Activated T-cell treated with anti-CD3 and anti-CD28 coated beads, Interleukin-2, amount 50 U/mL, for 48 hours (primary cell): ENCODE measurements at regions not wholly inside any gene's neighbourhood (a gene's known extent, or its start where the extent isn't known, plus 50 kb on each side); places are given as distances from the start of the nearest gene placed in this dataset.
A peak's percentile ranks its signal among the peaks of the same experiment; 100 is the strongest.
"Not testable (repeated sequence)": the region's sequence is repeated elsewhere in the genome, so short reads cannot be mapped to it uniquely, and the experiment has no call there.

Source experiments
- DNase-seq, 2 experiments: peaks; one replicate each; pipeline ENCODE4 v3.0.0-alpha.2; 2020

DNA sequence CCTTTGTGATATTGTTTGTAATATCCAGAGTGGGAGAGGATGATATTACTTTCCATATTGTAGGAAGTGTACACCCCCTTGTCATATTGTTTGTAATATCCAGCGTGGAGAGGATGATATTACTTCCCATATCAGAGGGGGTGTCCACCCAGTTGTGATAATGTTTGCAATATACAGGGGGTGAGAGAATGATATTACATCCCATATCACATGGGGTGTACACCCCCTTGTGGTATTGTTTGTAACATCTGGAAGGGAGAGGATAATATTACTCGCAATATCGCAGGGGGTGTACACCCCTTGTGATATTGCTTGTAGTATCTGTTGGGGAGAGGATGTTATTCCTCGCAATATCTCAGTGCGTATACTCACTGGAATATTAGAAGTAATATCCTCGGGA is 61.5 kb downstream of the PRSS23 start:
- no peak for DNase-seq

DNA sequence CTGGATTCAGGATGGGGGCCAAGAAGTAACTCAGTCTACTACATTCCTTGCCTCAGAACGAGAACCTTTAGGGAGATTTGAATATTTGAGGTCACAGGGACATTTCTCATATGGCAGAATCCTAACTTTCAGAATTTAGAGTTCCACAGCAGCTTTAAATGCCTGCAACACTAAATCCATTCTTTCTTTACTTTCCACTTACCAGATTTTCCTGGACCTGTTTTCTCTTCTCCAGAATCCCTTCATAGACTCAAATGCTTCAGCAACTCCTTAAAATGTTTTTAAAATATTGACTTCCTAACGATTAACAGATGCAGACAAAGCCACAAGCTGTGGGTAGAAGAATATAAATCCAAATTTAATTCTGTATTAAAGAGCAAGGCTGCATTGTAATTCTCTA is 63.1 kb downstream of the PRSS23 start:
- DNase-seq: no peak

GRCh38 chr11:86865436-86865835 is 65.1 kb downstream of the PRSS23 start:
- DNase-seq: no peak

GRCh38 chr11:86869531-86869930 is 69.2 kb downstream of the PRSS23 start:
- no peak for DNase-seq

- peak; percentile 53 to 54 for DNase-seq
Measured at GRCh38 chr11:86869966-86870570, 69.7 kb downstream of the PRSS23 start.

- no peak for DNase-seq
Measured at GRCh38 chr11:86873573-86874083, 73.3 kb downstream of the PRSS23 start.

DNA sequence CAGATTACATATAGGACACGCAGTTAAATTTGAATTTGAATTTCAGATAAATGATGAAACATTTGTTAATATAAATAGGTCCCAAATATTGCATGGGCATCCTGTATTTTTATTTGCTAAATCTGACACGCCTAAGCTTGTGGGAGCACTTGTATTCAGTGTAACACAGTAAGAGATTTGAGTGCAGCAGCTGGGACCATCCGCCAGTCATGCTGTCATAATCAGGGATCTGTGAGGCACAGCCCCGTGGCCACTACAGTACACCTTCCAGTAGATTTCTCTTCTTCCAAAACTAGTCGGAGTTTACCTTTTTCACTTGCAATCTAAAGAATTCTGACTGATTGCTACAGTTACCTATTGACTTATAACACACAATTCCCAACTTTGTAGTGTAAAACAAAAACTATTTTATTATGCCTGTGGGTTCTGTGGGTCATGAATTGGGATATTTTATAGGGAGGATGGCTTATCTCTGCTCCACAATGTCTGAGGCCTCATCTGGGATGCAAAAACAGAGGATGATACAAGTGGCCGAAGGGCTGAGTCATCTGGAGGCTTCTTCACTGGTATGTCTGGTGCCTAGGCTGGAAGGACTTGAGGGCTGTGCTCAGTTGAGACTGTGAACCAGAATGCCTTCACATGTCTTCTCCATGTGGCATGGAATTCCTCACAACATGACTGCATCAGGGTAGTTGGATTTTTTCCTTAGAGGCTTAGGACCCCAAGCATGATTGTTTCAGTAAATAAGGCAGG is 74.1 kb downstream of the PRSS23 start:
- DNase-seq: no peak

DNA sequence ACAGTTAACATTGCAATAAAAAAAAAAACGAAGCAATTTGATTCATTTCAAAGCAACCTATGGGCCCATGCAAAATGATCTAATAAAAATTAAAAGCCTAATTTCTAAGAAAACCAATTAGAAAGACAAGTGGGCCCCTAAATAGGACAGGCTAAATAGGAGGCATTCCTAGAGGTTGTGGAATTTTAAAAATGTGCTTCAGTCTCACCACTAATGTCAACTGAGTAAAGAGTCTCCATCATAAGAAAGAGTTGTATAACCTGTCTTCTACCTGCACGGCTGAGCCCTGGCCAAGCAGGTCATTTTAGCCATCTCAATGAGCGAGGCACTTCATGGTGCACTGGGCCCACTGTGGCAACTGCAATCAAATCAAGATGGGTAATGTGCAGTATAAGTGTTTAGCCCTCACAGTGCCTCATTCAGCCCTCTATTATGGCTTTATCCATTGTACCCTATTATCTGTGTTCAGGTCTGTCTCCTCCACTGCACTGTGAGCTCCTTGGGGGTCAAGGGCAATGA is 76.4 kb downstream of the PRSS23 start:
- DNase-seq: no peak

GRCh38 chr11:86877503-86877902 is 77.2 kb downstream of the PRSS23 start:
- DNase-seq: no peak

- not testable (repeated sequence) for DNase-seq
Measured at GRCh38 chr11:86879241-86879640, 76.0 kb downstream of the FZD4 start.

GRCh38 chr11:86885311-86885710 is 69.9 kb downstream of the FZD4 start:
- DNase-seq: no peak

- DNase-seq: no peak
Measured at GRCh38 chr11:86888164-86889000, 66.8 kb downstream of the FZD4 start.

DNA sequence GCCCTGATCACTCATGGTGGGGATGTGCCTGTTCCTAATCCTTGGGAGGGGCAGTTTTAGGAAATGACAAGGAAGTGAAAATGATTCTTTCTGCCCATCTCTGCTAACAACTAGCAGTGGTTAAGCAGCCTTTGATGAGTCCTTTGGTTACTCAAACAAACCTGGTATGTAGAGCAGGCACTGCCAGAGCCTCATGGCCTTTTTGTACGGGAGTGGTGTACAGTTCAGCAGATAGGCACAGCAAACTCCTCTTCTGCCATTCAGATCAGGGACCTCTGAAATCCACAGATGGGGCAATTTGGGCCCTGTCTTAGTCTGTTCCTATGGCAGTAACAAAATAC is 66.2 kb downstream of the FZD4 start:
- no peak for DNase-seq

DNA sequence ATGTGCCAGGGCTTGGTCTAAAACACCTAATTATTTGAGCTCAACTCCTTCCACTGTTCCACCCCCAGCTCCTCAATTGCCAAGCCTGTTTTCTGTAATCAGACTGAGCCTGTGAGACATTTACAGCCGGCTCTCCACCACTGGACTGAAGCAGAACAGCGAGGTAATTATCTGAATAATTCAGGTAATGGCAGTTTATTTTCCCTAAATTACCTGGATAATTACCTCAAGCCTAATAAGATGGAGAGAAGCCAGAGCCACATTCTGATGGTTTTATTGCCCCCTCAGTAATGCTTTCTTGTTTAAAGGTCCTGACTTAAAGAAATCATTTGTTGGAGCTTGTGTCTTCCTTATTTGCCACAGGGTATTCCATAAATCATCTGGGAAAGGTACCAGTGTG is 64.2 kb downstream of the FZD4 start:
- DNase-seq: no peak

DNA sequence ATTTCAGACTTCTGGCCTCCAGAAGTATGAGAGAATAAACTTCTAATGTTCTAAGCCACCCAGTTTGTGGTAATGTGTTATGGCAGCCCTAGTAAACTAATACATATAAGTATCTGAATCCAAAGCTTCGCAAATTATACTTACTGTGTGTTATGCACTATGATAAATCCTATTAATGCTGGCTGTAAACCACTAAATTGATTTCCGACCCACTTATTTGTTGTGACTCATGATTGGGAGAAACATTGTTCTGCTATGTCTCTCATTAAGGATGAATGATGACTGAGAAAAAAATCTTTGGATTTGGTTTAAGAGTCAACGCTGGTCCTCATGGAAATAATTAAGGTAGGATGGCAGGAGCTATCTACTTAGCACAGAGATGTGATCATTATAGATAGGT is 62.0 kb downstream of the FZD4 start:
- DNase-seq: no peak
